ENCODE measurements at regions not wholly inside any gene's neighbourhood (a gene's known extent, or its start where the extent isn't known, plus 50 kb on each side); places are given as distances from the start of the nearest gene placed in this dataset.
"Not testable (repeated sequence)": the region's sequence is repeated elsewhere in the genome, so short reads cannot be mapped to it uniquely, and the experiment has no call there.

DNA sequence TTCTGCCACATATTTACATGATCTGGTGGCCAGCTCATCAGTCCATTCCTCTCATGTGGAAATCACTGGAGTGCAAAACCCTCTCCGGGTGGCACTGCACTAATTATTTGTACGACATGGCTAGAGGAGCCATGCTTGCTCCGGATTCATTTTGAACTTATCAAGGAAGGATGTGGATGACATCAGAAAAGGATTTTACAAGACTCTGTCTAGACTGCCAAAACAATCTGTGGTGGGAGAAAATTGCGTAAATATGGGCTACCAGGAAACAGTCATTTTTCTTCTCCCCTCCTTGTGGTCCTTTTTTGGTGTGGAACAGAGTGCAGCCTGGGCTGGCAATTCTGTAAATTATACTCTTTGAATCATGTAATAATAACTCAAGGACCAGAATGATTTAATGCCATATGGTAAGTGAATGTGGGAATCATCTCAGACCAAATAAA, 123.4 kb upstream of the IFNE start:
- Histone ChIP-seq H3K9ac (ENCODE audit: low read depth, low read length) (no peak overlapping the region), H3K9me3 (ENCODE audit: insufficient read depth, low read depth, low read length) (no peaks in the 10 kb centered on the region), H3K4me3 (ENCODE audit: low read length) (no peak overlapping the region), H3K27me3 (ENCODE audit: insufficient read depth, low read length) (no peaks in the 10 kb centered on the region), H3K4me1 (ENCODE audit: insufficient read depth, low read length) (no peaks in the 10 kb centered on the region), H3K27ac (ENCODE audit: low read depth, low read length) (no peak overlapping the region), H3K36me3 (ENCODE audit: insufficient read depth, low read length) (no peaks in the 10 kb centered on the region)
- WGBS: 93% methylated on average over 4 of the region's 4 CpGs

DNA sequence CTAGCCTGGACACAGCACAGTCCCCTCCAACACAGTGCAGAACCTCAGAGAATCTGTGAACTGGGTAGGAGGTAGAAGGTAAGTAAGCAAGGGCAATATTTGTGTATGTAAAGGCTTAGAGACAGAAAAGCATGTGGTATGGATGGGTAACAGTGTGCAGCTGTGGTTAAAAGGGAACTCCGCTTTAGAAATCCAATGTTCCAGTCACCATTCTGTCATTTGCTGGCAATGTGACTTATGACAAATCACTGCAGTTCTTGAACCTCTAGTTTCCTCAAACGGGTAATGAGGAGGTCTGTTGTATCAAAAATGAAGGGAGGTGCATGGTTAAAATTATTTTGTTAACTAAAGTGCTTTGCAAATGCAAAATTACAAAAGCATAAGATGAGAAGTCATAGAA, 125.5 kb upstream of the IFNE start:
- no peak overlapping the region for H3K4me3 ChIP-seq (ENCODE audit: low read length)
- no peaks in the 10 kb centered on the region for H3K27me3 ChIP-seq (ENCODE audit: insufficient read depth, low read length)
- H3K4me1 ChIP-seq (ENCODE audit: insufficient read depth, low read length): no peaks in the 10 kb centered on the region
- H3K9ac ChIP-seq (ENCODE audit: low read depth, low read length): no peak overlapping the region
- H3K27ac ChIP-seq (ENCODE audit: low read depth, low read length): no peak overlapping the region
- H3K9me3 ChIP-seq (ENCODE audit: insufficient read depth, low read depth, low read length): no peaks in the 10 kb centered on the region
- WGBS: 98% methylated on average over 2 of the region's 2 CpGs
- H3K36me3 ChIP-seq (ENCODE audit: insufficient read depth, low read length): no peaks in the 10 kb centered on the region

DNA sequence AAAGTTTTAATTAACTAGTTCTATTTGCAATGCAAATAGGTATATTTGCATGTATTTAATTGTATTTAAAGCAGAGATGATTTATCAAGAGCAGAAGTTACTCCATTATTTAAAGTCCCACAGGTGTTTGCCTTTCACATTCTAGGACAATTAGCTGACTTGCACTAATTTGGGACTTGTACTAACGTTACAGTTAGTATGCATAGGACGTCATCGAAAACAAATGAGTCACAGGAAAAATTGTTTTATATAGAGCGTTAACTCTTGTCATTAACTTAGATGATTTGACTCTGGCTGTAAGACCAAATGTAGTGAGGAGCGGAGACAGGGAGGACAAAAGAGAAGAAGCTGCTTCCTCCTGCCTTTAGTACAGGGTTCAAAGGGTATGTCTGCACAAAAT, 126.1 kb upstream of the IFNE start:
- Histone ChIP-seq H3K27me3 (ENCODE audit: insufficient read depth, low read length) (no peaks in the 10 kb centered on the region), H3K9ac (ENCODE audit: low read depth, low read length) (no peak overlapping the region), H3K27ac (ENCODE audit: low read depth, low read length) (no peak overlapping the region), H3K9me3 (ENCODE audit: insufficient read depth, low read depth, low read length) (no peaks in the 10 kb centered on the region), H3K36me3 (ENCODE audit: insufficient read depth, low read length) (no peaks in the 10 kb centered on the region), H3K4me3 (ENCODE audit: low read length) (no peak overlapping the region), H3K4me1 (ENCODE audit: insufficient read depth, low read length) (no peaks in the 10 kb centered on the region)
- WGBS: 94% methylated on average over 5 of the region's 5 CpGs

DNA sequence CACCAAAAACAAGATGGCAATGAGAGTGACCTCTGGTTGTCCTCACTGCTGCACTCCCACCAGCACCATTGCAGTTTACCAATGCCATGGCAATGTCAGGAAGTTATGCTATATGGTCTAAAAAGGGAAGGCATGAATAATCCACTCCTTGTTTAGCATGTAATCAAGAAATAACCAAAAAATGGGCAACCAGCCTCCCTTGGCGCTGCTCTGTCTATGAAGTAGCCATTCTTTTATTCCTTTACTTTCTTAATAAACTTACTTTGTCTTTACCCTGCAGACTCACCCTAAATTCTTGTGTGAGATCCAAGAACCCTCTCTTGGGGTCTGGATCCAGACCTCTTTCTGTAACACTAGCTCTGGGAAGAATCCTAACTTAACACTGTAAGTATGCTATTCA, 127.4 kb upstream of the IFNE start:
- H3K27ac ChIP-seq (ENCODE audit: low read depth, low read length): no peak overlapping the region
- H3K9ac ChIP-seq (ENCODE audit: low read depth, low read length): no peak overlapping the region
- H3K27me3 ChIP-seq (ENCODE audit: insufficient read depth, low read length): no peaks in the 10 kb centered on the region
- WGBS: 96% methylated on average over 1 of the region's 1 CpG
- H3K4me3 ChIP-seq (ENCODE audit: low read length): no peak overlapping the region
- no peaks in the 10 kb centered on the region for H3K9me3 ChIP-seq (ENCODE audit: insufficient read depth, low read depth, low read length)
- H3K36me3 ChIP-seq (ENCODE audit: insufficient read depth, low read length): no peaks in the 10 kb centered on the region
- H3K4me1 ChIP-seq (ENCODE audit: insufficient read depth, low read length): no peaks in the 10 kb centered on the region

DNA sequence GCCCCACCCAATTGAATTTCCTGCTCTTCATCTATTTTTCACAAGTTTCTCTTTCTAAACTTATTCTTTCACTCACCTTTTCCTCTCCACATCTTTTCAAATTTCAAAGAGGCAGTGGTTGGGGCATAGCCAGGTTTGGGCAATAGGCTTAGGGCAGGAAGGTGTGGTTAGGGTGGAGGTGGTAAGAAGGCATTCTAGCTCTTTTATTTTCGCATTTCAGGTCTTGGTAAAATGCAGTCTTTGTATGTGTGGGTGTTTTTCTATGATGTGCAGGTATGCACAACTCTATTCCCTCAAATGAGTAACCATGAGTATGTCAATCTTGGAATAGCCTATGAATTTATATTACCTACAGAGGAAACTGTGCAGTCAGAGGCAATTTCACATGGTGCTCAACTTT, 129.8 kb upstream of the IFNE start:
- WGBS: 94% methylated on average over 1 of the region's 1 CpG
- Histone ChIP-seq H3K4me1 (ENCODE audit: insufficient read depth, low read length) (peaks cover 13% of the 10 kb centered on the region), H3K4me3 (ENCODE audit: low read length) (no peak overlapping the region)

DNA sequence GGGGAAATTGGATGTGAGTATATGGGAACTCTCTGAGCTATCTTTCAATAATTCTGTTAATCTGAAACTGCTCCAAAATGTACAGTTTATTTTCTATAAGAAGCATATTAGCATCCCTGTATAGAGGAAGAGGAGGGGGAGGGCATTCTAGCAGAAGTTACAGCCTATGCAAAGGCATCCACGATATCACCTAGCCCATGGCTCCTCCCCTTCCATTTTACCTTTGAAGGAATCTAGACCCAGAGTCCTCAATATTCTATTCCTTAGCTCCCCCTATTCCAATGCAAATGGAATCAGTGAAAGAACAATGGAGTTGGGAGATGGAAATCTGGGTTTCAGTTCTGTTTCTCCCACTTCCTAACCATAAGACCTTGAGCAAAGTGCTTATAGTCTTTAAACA, 132.9 kb upstream of the IFNE start:
- no peak overlapping the region for H3K27ac ChIP-seq (ENCODE audit: low read depth, low read length)
- 18% methylated on average over 1 of the region's 1 CpG for WGBS
- no peak overlapping the region for H3K9ac ChIP-seq (ENCODE audit: low read depth, low read length)
- H3K9me3 ChIP-seq (ENCODE audit: insufficient read depth, low read depth, low read length): no peaks in the 10 kb centered on the region
- H3K4me3 ChIP-seq (ENCODE audit: low read length): no peak overlapping the region
- no peaks in the 10 kb centered on the region for H3K27me3 ChIP-seq (ENCODE audit: insufficient read depth, low read length)
- H3K4me1 ChIP-seq (ENCODE audit: insufficient read depth, low read length): peaks cover 13% of the 10 kb centered on the region
- H3K36me3 ChIP-seq (ENCODE audit: insufficient read depth, low read length): no peaks in the 10 kb centered on the region

More for the DNA sequence above, 129.8 kb upstream of the IFNE start:
- no peaks in the 10 kb centered on the region for H3K36me3 ChIP-seq (ENCODE audit: insufficient read depth, low read length)
- H3K27me3 ChIP-seq (ENCODE audit: insufficient read depth, low read length): no peaks in the 10 kb centered on the region
- no peak overlapping the region for H3K9ac ChIP-seq (ENCODE audit: low read depth, low read length)
- no peak overlapping the region for H3K27ac ChIP-seq (ENCODE audit: low read depth, low read length)
- no peaks in the 10 kb centered on the region for H3K9me3 ChIP-seq (ENCODE audit: insufficient read depth, low read depth, low read length)

DNA sequence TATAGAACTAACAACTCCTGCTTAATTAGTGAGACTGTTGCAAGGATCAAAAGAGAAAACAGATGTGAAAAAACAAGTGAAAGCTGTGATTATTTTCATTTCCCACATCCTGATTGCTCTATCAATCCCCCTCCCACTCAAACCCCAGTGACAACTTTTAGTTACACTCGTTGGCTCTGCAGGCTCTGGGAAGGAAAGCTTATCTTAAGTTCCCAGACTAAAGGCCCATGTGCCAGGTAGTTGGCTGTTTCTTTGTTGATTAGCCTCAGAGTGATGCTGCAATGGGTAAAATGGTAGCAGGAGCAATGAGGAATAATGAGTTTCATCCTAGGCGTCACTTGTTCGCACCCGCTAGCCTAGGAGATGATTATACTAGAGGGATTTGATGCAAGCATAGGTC, 133.3 kb upstream of the IFNE start:
- no peaks in the 10 kb centered on the region for H3K36me3 ChIP-seq (ENCODE audit: insufficient read depth, low read length)
- H3K4me3 ChIP-seq (ENCODE audit: low read length): no peak overlapping the region
- no peak overlapping the region; the same call in 1 of the 2 replicates for H3K27ac ChIP-seq (ENCODE audit: low read depth, low read length)
- no peaks in the 10 kb centered on the region for H3K9me3 ChIP-seq (ENCODE audit: insufficient read depth, low read depth, low read length)
- 78% methylated on average over 4 of the region's 4 CpGs for WGBS
- no peak overlapping the region for H3K9ac ChIP-seq (ENCODE audit: low read depth, low read length)
- no peaks in the 10 kb centered on the region for H3K27me3 ChIP-seq (ENCODE audit: insufficient read depth, low read length)
- peaks cover 13% of the 10 kb centered on the region for H3K4me1 ChIP-seq (ENCODE audit: insufficient read depth, low read length)

DNA sequence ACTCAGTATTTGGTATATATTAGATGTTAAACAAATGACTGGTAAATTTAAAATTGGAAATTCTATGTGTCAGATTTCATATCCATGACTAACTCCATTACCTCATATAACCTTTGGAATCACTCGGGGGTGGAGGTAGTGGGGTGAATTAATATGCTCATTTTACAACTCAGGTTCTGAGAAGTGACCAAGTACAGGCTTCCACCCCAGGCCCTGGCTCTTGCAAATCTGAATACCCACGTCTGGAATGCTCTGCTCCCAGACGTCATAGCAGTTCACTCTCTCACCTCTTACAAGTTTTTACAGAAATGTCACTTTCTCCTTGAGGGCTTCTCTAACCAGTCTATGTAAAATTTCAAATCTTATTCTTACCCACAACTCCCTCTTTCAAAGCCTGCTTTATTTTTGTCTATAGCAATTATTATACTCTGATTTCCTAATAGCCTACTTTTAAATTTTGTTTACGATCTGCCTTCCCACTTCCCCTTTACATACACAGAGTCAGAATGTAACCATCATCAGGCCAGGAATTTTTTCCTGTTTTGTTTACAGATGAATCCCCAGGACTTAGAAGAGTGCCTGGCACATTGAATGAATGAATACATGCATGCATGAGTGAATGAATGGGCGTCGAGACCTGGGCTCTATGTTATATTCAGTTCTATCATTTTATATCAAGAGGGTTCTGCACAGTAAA, 134.1 kb upstream of the IFNE start:
- Histone ChIP-seq H3K9me3 (ENCODE audit: insufficient read depth, low read depth, low read length) (no peaks in the 10 kb centered on the region), H3K4me1 (ENCODE audit: insufficient read depth, low read length) (peaks cover 13% of the 10 kb centered on the region), H3K9ac (ENCODE audit: low read depth, low read length) (no peak overlapping the region), H3K4me3 (ENCODE audit: low read length) (no peak overlapping the region), H3K27ac (ENCODE audit: low read depth, low read length) (no peak overlapping the region), H3K27me3 (ENCODE audit: insufficient read depth, low read length) (no peaks in the 10 kb centered on the region), H3K36me3 (ENCODE audit: insufficient read depth, low read length) (no peaks in the 10 kb centered on the region)
- 64% methylated on average over 3 of the region's 6 CpGs for WGBS

DNA sequence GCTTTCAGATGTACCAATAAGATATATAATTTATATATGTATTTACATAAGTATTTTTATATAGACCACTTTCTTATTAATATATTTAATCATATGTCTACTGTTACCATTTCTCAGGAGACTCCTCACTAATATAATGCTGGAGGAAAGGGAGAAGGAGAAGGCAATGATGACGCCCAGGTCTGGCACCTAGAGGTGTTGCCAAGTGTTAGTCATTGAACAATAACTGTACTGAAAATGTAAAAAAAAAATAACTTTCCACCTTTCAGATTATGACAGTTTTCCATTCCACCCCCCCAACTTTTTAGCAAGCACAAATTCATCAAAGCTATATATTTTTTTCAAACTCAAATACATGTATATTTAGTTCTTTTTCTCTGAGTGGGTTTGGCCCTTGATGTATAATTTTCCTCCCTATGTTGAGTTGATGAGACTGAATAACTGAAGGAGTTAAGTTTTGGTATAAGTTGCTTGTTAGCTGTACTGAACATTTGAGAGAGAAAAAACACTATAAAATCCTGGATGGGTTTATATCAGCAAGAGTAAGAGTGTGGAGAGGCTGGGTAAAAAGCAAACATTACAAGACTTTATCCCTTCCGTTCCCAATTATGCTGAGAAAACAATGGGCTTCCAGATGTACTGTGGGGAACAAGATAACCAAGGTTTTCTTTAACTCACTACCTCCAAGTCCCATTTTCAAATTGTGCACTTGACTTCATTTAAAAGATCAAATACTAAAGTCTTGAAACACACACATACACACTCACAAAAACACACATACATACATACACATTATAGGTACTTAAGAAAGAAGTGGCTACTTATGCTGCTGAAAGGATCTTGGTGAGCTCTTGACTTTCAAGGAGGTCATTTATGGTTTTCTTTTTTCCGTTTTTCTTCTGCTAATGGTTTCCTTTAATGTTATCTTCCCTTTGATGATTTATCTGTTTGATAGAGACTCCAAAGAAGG, 142.8 kb upstream of the IFNE start:
- H3K9ac ChIP-seq (ENCODE audit: low read depth, low read length): no peak overlapping the region
- WGBS: 80% methylated on average over 2 of the region's 3 CpGs
- no peaks in the 10 kb centered on the region for H3K4me1 ChIP-seq (ENCODE audit: insufficient read depth, low read length)
- no peaks in the 10 kb centered on the region for H3K27me3 ChIP-seq (ENCODE audit: insufficient read depth, low read length)
- H3K9me3 ChIP-seq (ENCODE audit: insufficient read depth, low read depth, low read length): no peaks in the 10 kb centered on the region
- H3K4me3 ChIP-seq (ENCODE audit: low read length): no peak overlapping the region
- no peaks in the 10 kb centered on the region for H3K36me3 ChIP-seq (ENCODE audit: insufficient read depth, low read length)
- H3K27ac ChIP-seq (ENCODE audit: low read depth, low read length): no peak overlapping the region

DNA sequence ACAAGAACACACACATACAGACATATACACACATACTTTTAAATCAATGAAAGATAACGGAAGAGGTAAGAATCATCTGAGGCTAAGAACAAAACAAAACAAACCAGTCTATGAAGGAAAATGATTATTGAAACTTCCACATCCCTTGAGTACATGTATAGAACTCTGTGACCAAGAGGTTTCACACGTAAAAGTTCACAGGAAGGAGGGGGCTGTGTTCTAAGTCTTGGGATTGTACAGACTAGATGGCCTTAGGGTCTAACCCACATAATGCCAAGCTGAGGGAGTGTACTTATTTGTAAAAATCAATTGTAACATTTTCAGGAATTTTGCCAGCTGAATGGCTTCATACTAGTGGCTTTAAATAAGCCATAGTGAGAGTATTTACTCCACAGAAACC, 144.4 kb upstream of the IFNE start:
- Histone ChIP-seq H3K27ac (ENCODE audit: low read depth, low read length) (no peak overlapping the region), H3K27me3 (ENCODE audit: insufficient read depth, low read length) (no peaks in the 10 kb centered on the region), H3K36me3 (ENCODE audit: insufficient read depth, low read length) (no peaks in the 10 kb centered on the region), H3K9me3 (ENCODE audit: insufficient read depth, low read depth, low read length) (no peaks in the 10 kb centered on the region), H3K4me1 (ENCODE audit: insufficient read depth, low read length) (no peaks in the 10 kb centered on the region), H3K4me3 (ENCODE audit: low read length) (no peak overlapping the region), H3K9ac (ENCODE audit: low read depth, low read length) (no peak overlapping the region)
- 100% methylated on average over 1 of the region's 2 CpGs for WGBS

DNA sequence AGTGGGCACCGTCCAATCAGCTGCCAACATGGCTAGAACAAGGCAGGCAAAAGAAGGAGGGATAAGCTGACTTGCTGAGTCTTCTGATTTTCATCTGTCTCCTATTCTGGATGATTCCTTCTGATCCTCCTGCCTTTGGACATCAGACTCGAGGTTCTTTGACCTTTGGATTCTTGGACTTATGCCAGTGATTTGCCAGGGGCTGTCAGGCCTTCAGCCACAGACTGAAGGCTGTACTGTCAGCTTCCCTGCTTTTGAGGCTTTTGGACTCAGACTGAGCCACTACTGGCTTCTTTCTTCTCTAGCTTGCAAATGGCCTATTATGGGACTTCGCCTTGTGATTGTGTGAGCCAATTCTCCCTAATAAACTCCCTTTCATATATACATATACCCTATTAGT, 146.8 kb upstream of the IFNE start:
- not testable (repeated sequence) for H3K4me1 ChIP-seq (ENCODE audit: insufficient read depth, low read length); H3K4me3 ChIP-seq (ENCODE audit: low read length); H3K36me3 ChIP-seq (ENCODE audit: insufficient read depth, low read length); H3K27me3 ChIP-seq (ENCODE audit: insufficient read depth, low read length); H3K9ac ChIP-seq (ENCODE audit: low read depth, low read length); H3K27ac ChIP-seq (ENCODE audit: low read depth, low read length); H3K9me3 ChIP-seq (ENCODE audit: insufficient read depth, low read depth, low read length)
- 94% methylated on average over 3 of the region's 3 CpGs for WGBS

All from HUES64 (cell line).